ENCODE measurements at regions not wholly inside any gene's neighbourhood (a gene's known extent, or its start where the extent isn't known, plus 50 kb on each side); places are given as distances from the start of the nearest gene placed in this dataset.

GRCh38 chr6:121839896-121840295, 404.4 kb downstream of the GJA1 start:
- TF ChIP-seq CTCF (IDR thresholded peaks at IDR 0.05 in 4 of 5, conservative IDR thresholded peaks at IDR 0.05 in 1 of 5) (no peak), POLR2A (IDR thresholded peaks at IDR 0.05) (no peak)
